BLaER1 treated with 17β-estradiol and CSF1 and Interleukin-3, amounts not matched to agents 10 nM and 100 nM (cell line): ENCODE measurements at regions not wholly inside any gene's neighbourhood (a gene's known extent, or its start where the extent isn't known, plus 50 kb on each side); places are given as distances from the start of the nearest gene placed in this dataset.
"Not testable (repeated sequence)": the region's sequence is repeated elsewhere in the genome, so short reads cannot be mapped to it uniquely, and the experiment has no call there.

ENCODE experiments used
- H3K27ac ChIP-seq, 11 experiments: shearing (Covaris generic); formaldehyde crosslinking; 2 replicates each; pipeline ENCODE4 v1.8.1; 2022
- H3K27me3 ChIP-seq, 11 experiments: shearing (Covaris generic); formaldehyde crosslinking; 2 replicates each; pipeline ENCODE4 v1.8.1; 2022
- H3K36me3 ChIP-seq, 11 experiments: shearing (Covaris generic); formaldehyde crosslinking; 2 replicates each; pipeline ENCODE4 v1.8.1; 2022
- H3K4me1 ChIP-seq, 10 experiments: shearing (Covaris generic); formaldehyde crosslinking; 2 replicates each; pipeline ENCODE4 v1.8.1; 2022
- H3K4me2 ChIP-seq, 11 experiments: shearing (Covaris generic); formaldehyde crosslinking; 2 replicates each; pipeline ENCODE4 v1.8.1; 2022
- H3K4me3 ChIP-seq, 10 experiments: shearing (Covaris generic); formaldehyde crosslinking; 2 replicates each; pipeline ENCODE4 v1.8.1; 2022
- H3K9ac ChIP-seq, 11 experiments: shearing (Covaris generic); formaldehyde crosslinking; 2 replicates each; pipeline ENCODE4 v1.8.1; 2022
- H3K9me3 ChIP-seq, 11 experiments: shearing (Covaris generic); formaldehyde crosslinking; replicated peaks in 1 of 11; 2 replicates each; pipeline ENCODE4 v1.8.1; 2022
- H4K20me1 ChIP-seq, 11 experiments: shearing (Covaris generic); formaldehyde crosslinking; 2 replicates each; pipeline ENCODE4 v1.8.1; 2022
- Cebpa-rat ChIP-seq, 11 experiments: shearing (Covaris generic); IDR thresholded peaks; 2 replicates each; pipeline ENCODE4 v1.8.1; 2022

GRCh38 chr9:78430387-78430786, 133.5 kb downstream of the PSAT1 start:
- H3K27me3 ChIP-seq, result no peaks in the 10 kb centered on the region
- H3K4me1 ChIP-seq, result no peaks in the 10 kb centered on the region
- no peak overlapping the region for H3K27ac ChIP-seq
- TF ChIP-seq Cebpa-rat (IDR thresholded peaks at IDR 0.05), result no peak
- no peak overlapping the region for H3K4me2 ChIP-seq
- peaks cover 0 to 3% (median 0%) of the 10 kb centered on the region in 11 experiments; a peak in 2 of 22 replicates for H3K36me3 ChIP-seq
- H4K20me1 ChIP-seq, result no peaks in the 10 kb centered on the region
- no peak overlapping the region for H3K9ac ChIP-seq
- peaks cover 20 to 29% (median 26%) of the 10 kb centered on the region in 11 experiments; a peak in 21 of 22 replicates for H3K9me3 ChIP-seq
- H3K4me3 ChIP-seq, result no peak overlapping the region

GRCh38 chr9:78431039-78431438, 134.1 kb downstream of the PSAT1 start:
- H3K9ac ChIP-seq, H4K20me1 ChIP-seq, H3K4me1 ChIP-seq, H3K27ac ChIP-seq, H3K36me3 ChIP-seq, H3K4me3 ChIP-seq, H3K4me2 ChIP-seq, H3K27me3 ChIP-seq: not testable (repeated sequence)
- peaks cover 20 to 29% (median 26%) of the 10 kb centered on the region in 11 experiments; a peak in 21 of 22 replicates for H3K9me3 ChIP-seq

GRCh38 chr9:78436873-78437272, 139.9 kb downstream of the PSAT1 start:
- H3K27ac ChIP-seq, result no peak overlapping the region
- no peak overlapping the region for H3K4me2 ChIP-seq
- H3K27me3 ChIP-seq, result no peaks in the 10 kb centered on the region
- TF ChIP-seq Cebpa-rat (IDR thresholded peaks at IDR 0.05), result no peak
- H3K36me3 ChIP-seq, result no peaks in the 10 kb centered on the region
- no peaks in the 10 kb centered on the region for H4K20me1 ChIP-seq
- no peak overlapping the region for H3K9ac ChIP-seq
- peaks cover 0 to 5% (median 0%) of the 10 kb centered on the region in 10 experiments; a peak in 2 of 20 replicates for H3K4me1 ChIP-seq
- no peak overlapping the region for H3K4me3 ChIP-seq
- H3K9me3 ChIP-seq, result peaks cover 0 to 2% (median 0%) of the 10 kb centered on the region in 11 experiments; a peak in 3 of 22 replicates

- TF ChIP-seq Cebpa-rat (IDR thresholded peaks at IDR 0.05), result no peak
- Histone ChIP-seq H3K4me3 (no peak overlapping the region), H3K9me3 (peaks cover 0 to 6% (median 0%) of the 10 kb centered on the region in 11 experiments; a peak in 5 of 22 replicates), H3K27me3 (no peaks in the 10 kb centered on the region), H4K20me1 (no peaks in the 10 kb centered on the region), H3K4me2 (no peak overlapping the region), H3K27ac (no peak overlapping the region), H3K4me1 (peaks cover 0 to 5% (median 0%) of the 10 kb centered on the region in 10 experiments; a peak in 2 of 20 replicates), H3K9ac (no peak overlapping the region), H3K36me3 (no peaks in the 10 kb centered on the region)
Measured at GRCh38 chr9:78437296-78437695, 140.4 kb downstream of the PSAT1 start.

GRCh38 chr9:78437806-78438205, 140.9 kb downstream of the PSAT1 start:
- Histone ChIP-seq H3K27me3 (no peaks in the 10 kb centered on the region), H3K4me2 (no peak overlapping the region), H3K9ac (no peak overlapping the region), H3K9me3 (peaks cover 0 to 10% (median 0%) of the 10 kb centered on the region in 11 experiments; a peak in 5 of 22 replicates), H3K36me3 (no peaks in the 10 kb centered on the region), H3K4me1 (peaks cover 0 to 5% (median 0%) of the 10 kb centered on the region in 10 experiments; a peak in 2 of 20 replicates), H3K27ac (no peak overlapping the region), H3K4me3 (no peak overlapping the region), H4K20me1 (no peaks in the 10 kb centered on the region)
- no peak for TF ChIP-seq Cebpa-rat (IDR thresholded peaks at IDR 0.05)

- H3K4me2 ChIP-seq, result no peak overlapping the region
- H3K9ac ChIP-seq, result no peak overlapping the region
Measured at GRCh38 chr9:78438211-78438610, 141.3 kb downstream of the PSAT1 start.

GRCh38 chr9:78438780-78439179, 141.9 kb downstream of the PSAT1 start:
- no peak overlapping the region for H3K4me2 ChIP-seq
- no peaks in the 10 kb centered on the region for H4K20me1 ChIP-seq
- peaks cover 0 to 10% (median 0%) of the 10 kb centered on the region in 11 experiments; a peak in 5 of 22 replicates for H3K9me3 ChIP-seq
- no peak overlapping the region for H3K9ac ChIP-seq
- H3K4me3 ChIP-seq, result no peak overlapping the region
- H3K4me1 ChIP-seq, result peaks cover 0 to 7% (median 1%) of the 10 kb centered on the region in 10 experiments; a peak in 9 of 20 replicates
- no peak for TF ChIP-seq Cebpa-rat (IDR thresholded peaks at IDR 0.05)
- no peaks in the 10 kb centered on the region for H3K27me3 ChIP-seq
- H3K27ac ChIP-seq, result no peak overlapping the region
- no peaks in the 10 kb centered on the region for H3K36me3 ChIP-seq

More at GRCh38 chr9:78438211-78438610, 141.3 kb downstream of the PSAT1 start:
- no peaks in the 10 kb centered on the region for H4K20me1 ChIP-seq
- peaks cover 0 to 10% (median 0%) of the 10 kb centered on the region in 11 experiments; a peak in 5 of 22 replicates for H3K9me3 ChIP-seq
- H3K4me3 ChIP-seq, result no peak overlapping the region
- H3K36me3 ChIP-seq, result no peaks in the 10 kb centered on the region
- TF ChIP-seq Cebpa-rat (IDR thresholded peaks at IDR 0.05), result no peak
- no peak overlapping the region for H3K27ac ChIP-seq
- peaks cover 0 to 5% (median 0%) of the 10 kb centered on the region in 10 experiments; a peak in 2 of 20 replicates for H3K4me1 ChIP-seq
- no peaks in the 10 kb centered on the region for H3K27me3 ChIP-seq

GRCh38 chr9:78439190-78439865, 142.4 kb downstream of the PSAT1 start:
- Histone ChIP-seq H3K4me1 (peaks cover 0 to 12% (median 7%) of the 10 kb centered on the region in 10 experiments; a peak in 13 of 20 replicates), H3K27me3 (no peaks in the 10 kb centered on the region), H3K9me3 (peaks cover 0 to 10% (median 0%) of the 10 kb centered on the region in 11 experiments; a peak in 5 of 22 replicates), H3K4me2 (peak overlapping the region in 2 of 11 experiments; percentile 19 to 55; a peak in 2 of 22 replicates), H3K27ac (no peak overlapping the region), H3K36me3 (no peaks in the 10 kb centered on the region), H4K20me1 (no peaks in the 10 kb centered on the region), H3K4me3 (no peak overlapping the region), H3K9ac (no peak overlapping the region)
- TF ChIP-seq Cebpa-rat (IDR thresholded peaks at IDR 0.05), result no peak

GRCh38 chr9:78439866-78440830, 143.2 kb downstream of the PSAT1 start:
- Histone ChIP-seq H3K4me3 (no peak overlapping the region), H3K27ac (no peak overlapping the region)
- TF ChIP-seq Cebpa-rat (IDR thresholded peaks at IDR 0.05), result no peak

More at GRCh38 chr9:78439866-78440830, 143.2 kb downstream of the PSAT1 start:
- Histone ChIP-seq H3K4me1 (peaks cover 0 to 16% (median 10%) of the 10 kb centered on the region in 10 experiments; a peak in 13 of 20 replicates), H3K36me3 (no peaks in the 10 kb centered on the region), H3K27me3 (no peaks in the 10 kb centered on the region), H3K4me2 (peak overlapping the region in 2 of 11 experiments; percentile 19 to 55; a peak in 2 of 22 replicates), H3K9me3 (peaks cover 0 to 10% (median 0%) of the 10 kb centered on the region in 11 experiments; a peak in 5 of 22 replicates), H3K9ac (no peak overlapping the region), H4K20me1 (no peaks in the 10 kb centered on the region)
